ENCODE measurements at regions not wholly inside any gene's neighbourhood (a gene's known extent, or its start where the extent isn't known, plus 50 kb on each side); places are given as distances from the start of the nearest gene placed in this dataset.

- Histone ChIP-seq H3K4me1 (ENCODE audit: control insufficient read depth, insufficient read depth, low read length) (no peaks in the 10 kb centered on the region), H3K9ac (ENCODE audit: control insufficient read depth, insufficient read depth, low read length) (no peak overlapping the region), H2AFZ (ENCODE audit: control insufficient read depth, low read depth, low read length) (no peak overlapping the region), H3K9me3 (replicated peaks; ENCODE audit: control insufficient read depth, insufficient read depth, low read length) (no peaks in the 10 kb centered on the region), H3K27ac (ENCODE audit: control insufficient read depth, insufficient read depth) (no peak overlapping the region), H3K4me3 (no peak overlapping the region), H3K79me2 (ENCODE audit: control insufficient read depth, insufficient read depth, low read length) (no peaks in the 10 kb centered on the region), H3K27me3 (replicated peaks in 1 of 2; ENCODE audit: control insufficient read depth in 2 of 2, insufficient read depth in 2 of 2, low read length in 1 of 2) (no peaks in the 10 kb centered on the region; a peak in 1 of 4 replicates), H3K4me2 (ENCODE audit: control insufficient read depth, insufficient read depth) (no peak overlapping the region), H3K36me3 (ENCODE audit: control insufficient read depth in 2 of 2, insufficient read depth in 2 of 2, low read length in 1 of 2) (no peaks in the 10 kb centered on the region), H4K20me1 (ENCODE audit: control insufficient read depth, insufficient read depth) (no peaks in the 10 kb centered on the region)
- ATAC-seq: no peak
- WGBS (ENCODE audit: insufficient coverage, insufficient replicate concordance, low lambda C conversion rate, missing lambda C conversion rate): 29% methylated on average over 4 of the region's 5 CpGs
- SMC1A ChIA-PET (ENCODE audit: uncharacterized antibody, unreplicated experiment): no interaction called here
- intact Hi-C loops (cut with micrococcal nuclease; ENCODE audit: unreplicated experiment): no loop called here
- CTCF ChIA-PET: interaction anchor here (0.7 kb wide), 1 partner anchor 1413 kb away, joined by 3 read pairs; no protein-coding TSS in a partner anchor
- no peak for FAIRE-seq
- POLR2A ChIA-PET: no interaction called here
- in situ Hi-C loops (cut with MboI): no loop called here
- TF ChIP-seq RFX5 (IDR thresholded peaks at IDR 0.05; ENCODE audit: low read depth, low read length): no peak
- no peak for TF ChIP-seq STAT3 (IDR thresholded peaks at IDR 0.05; ENCODE audit: low read depth, low read length)
- TF ChIP-seq IKZF1 (conservative IDR thresholded peaks at IDR 0.05): no peak
- TF ChIP-seq MEF2A (IDR thresholded peaks at IDR 0.05; ENCODE audit: insufficient read depth, low read depth, low read length): no peak
- no TSS peak for BruUV-seq (replicated peaks)
- RAD21 ChIA-PET (ENCODE audit: unreplicated experiment): no interaction called here
- DNase-seq (ENCODE audit: low read depth, low spot score): no peak
Measured at GRCh38 chr18:35888329-35888728, 84.2 kb upstream of the RMP24 start.

DNA sequence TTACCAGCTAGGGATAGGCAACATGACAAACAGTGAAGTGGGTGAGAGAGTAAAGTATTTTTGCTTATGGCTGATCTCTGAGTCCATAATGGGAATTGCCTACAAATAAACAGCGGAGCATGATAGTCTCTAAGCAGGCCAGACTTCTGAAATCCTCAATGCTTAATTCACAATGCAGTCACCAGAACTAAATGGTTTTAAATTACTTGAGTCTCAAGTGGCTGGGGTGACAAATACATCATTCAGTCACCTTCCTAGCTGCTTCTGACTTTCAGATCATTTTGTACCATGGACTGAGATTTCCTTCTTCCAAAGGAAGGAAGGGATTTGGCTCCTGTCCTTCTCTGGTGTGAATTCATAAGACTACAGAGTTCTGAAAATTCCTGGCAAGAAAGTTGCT, 82.8 kb upstream of the RMP24 start:
- H3K4me3 ChIP-seq: no peak overlapping the region
- H3K36me3 ChIP-seq (ENCODE audit: control insufficient read depth in 2 of 2, insufficient read depth in 2 of 2, low read length in 1 of 2): no peaks in the 10 kb centered on the region
- in situ Hi-C loops (cut with MboI) (no loop called here), intact Hi-C loops (cut with micrococcal nuclease; ENCODE audit: unreplicated experiment) (no loop called here)
- ChIA-PET POLR2A (no interaction called here), SMC1A (ENCODE audit: uncharacterized antibody, unreplicated experiment) (interaction anchor here (1.0 to 1.3 kb wide), 2 partner anchors 14 to 300 kb away, joined by 3 to 6 read pairs; no protein-coding TSS in a partner anchor), RAD21 (ENCODE audit: unreplicated experiment) (no interaction called here), CTCF (no interaction called here)
- WGBS (ENCODE audit: insufficient coverage, insufficient replicate concordance, low lambda C conversion rate, missing lambda C conversion rate): 100% methylated on average over 1 of the region's 1 CpG
- no peaks in the 10 kb centered on the region; a peak in 1 of 4 replicates for H3K27me3 ChIP-seq (replicated peaks in 1 of 2; ENCODE audit: control insufficient read depth in 2 of 2, insufficient read depth in 2 of 2, low read length in 1 of 2)
- H3K4me2 ChIP-seq (ENCODE audit: control insufficient read depth, insufficient read depth): no peak overlapping the region
- no peak overlapping the region for H3K9ac ChIP-seq (ENCODE audit: control insufficient read depth, insufficient read depth, low read length)
- H3K9me3 ChIP-seq (replicated peaks; ENCODE audit: control insufficient read depth, insufficient read depth, low read length): no peaks in the 10 kb centered on the region
- no peak for FAIRE-seq
- no peak for ATAC-seq
- H4K20me1 ChIP-seq (ENCODE audit: control insufficient read depth, insufficient read depth): no peaks in the 10 kb centered on the region
- no peak overlapping the region for H3K27ac ChIP-seq (ENCODE audit: control insufficient read depth, insufficient read depth)
- no peaks in the 10 kb centered on the region for H3K79me2 ChIP-seq (ENCODE audit: control insufficient read depth, insufficient read depth, low read length)
- BruUV-seq (replicated peaks): no TSS peak
- DNase-seq (ENCODE audit: low read depth, low spot score): no peak
- no peak overlapping the region for H2AFZ ChIP-seq (ENCODE audit: control insufficient read depth, low read depth, low read length)
- H3K4me1 ChIP-seq (ENCODE audit: control insufficient read depth, insufficient read depth, low read length): no peaks in the 10 kb centered on the region
- TF ChIP-seq RB1 (IDR thresholded peaks at IDR 0.05; ENCODE audit: borderline replicate concordance) (no peak), BACH1 (IDR thresholded peaks at IDR 0.05; ENCODE audit: borderline replicate concordance) (no peak), KLF5 (IDR thresholded peaks at IDR 0.05; ENCODE audit: partially characterized antibody) (no peak), EGR1 (IDR thresholded peaks at IDR 0.05; ENCODE audit: borderline replicate concordance in 1 of 2, low read depth in 2 of 2, low read length in 2 of 2) (no peak), MTA2 (IDR thresholded peaks at IDR 0.05; ENCODE audit: low read depth) (no peak), NBN (IDR thresholded peaks at IDR 0.05) (no peak)
- TF ChIP-seq, protein P1, sequence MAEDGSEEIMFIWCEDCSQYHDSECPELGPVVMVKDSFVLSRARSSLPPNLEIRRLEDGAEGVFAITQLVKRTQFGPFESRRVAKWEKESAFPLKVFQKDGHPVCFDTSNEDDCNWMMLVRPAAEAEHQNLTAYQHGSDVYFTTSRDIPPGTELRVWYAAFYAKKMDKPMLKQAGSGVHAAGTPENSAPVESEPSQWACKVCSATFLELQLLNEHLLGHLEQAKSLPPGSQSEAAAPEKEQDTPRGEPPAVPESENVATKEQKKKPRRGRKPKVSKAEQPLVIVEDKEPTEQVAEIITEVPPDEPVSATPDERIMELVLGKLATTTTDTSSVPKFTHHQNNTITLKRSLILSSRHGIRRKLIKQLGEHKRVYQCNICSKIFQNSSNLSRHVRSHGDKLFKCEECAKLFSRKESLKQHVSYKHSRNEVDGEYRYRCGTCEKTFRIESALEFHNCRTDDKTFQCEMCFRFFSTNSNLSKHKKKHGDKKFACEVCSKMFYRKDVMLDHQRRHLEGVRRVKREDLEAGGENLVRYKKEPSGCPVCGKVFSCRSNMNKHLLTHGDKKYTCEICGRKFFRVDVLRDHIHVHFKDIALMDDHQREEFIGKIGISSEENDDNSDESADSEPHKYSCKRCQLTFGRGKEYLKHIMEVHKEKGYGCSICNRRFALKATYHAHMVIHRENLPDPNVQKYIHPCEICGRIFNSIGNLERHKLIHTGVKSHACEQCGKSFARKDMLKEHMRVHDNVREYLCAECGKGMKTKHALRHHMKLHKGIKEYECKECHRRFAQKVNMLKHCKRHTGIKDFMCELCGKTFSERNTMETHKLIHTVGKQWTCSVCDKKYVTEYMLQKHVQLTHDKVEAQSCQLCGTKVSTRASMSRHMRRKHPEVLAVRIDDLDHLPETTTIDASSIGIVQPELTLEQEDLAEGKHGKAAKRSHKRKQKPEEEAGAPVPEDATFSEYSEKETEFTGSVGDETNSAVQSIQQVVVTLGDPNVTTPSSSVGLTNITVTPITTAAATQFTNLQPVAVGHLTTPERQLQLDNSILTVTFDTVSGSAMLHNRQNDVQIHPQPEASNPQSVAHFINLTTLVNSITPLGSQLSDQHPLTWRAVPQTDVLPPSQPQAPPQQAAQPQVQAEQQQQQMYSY (CRISPR knock-in tag; IDR thresholded peaks at IDR 0.05): no peak
- TF ChIP-seq, protein P2, sequence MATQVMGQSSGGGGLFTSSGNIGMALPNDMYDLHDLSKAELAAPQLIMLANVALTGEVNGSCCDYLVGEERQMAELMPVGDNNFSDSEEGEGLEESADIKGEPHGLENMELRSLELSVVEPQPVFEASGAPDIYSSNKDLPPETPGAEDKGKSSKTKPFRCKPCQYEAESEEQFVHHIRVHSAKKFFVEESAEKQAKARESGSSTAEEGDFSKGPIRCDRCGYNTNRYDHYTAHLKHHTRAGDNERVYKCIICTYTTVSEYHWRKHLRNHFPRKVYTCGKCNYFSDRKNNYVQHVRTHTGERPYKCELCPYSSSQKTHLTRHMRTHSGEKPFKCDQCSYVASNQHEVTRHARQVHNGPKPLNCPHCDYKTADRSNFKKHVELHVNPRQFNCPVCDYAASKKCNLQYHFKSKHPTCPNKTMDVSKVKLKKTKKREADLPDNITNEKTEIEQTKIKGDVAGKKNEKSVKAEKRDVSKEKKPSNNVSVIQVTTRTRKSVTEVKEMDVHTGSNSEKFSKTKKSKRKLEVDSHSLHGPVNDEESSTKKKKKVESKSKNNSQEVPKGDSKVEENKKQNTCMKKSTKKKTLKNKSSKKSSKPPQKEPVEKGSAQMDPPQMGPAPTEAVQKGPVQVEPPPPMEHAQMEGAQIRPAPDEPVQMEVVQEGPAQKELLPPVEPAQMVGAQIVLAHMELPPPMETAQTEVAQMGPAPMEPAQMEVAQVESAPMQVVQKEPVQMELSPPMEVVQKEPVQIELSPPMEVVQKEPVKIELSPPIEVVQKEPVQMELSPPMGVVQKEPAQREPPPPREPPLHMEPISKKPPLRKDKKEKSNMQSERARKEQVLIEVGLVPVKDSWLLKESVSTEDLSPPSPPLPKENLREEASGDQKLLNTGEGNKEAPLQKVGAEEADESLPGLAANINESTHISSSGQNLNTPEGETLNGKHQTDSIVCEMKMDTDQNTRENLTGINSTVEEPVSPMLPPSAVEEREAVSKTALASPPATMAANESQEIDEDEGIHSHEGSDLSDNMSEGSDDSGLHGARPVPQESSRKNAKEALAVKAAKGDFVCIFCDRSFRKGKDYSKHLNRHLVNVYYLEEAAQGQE (IDR thresholded peaks at IDR 0.05; ENCODE audit: low read depth, low read length): no peak
